Neural cell (in vitro differentiated cells): ENCODE measurements at regions not wholly inside any gene's neighbourhood (a gene's known extent, or its start where the extent isn't known, plus 50 kb on each side); places are given as distances from the start of the nearest gene placed in this dataset.

Source experiments
- H2AFZ ChIP-seq: fragments of 200-600, 300-800 bp; sonication (generic), shearing (Covaris generic); 2 replicates; pipeline ENCODE4 v1.6.0; 2014; ENCODE audit warnings: low read depth, mild to moderate bottlenecking, antibody characterized with exemption, low read length, moderate library complexity
- H3F3A ChIP-seq: fragments of 200-600 bp; shearing (Covaris generic); 2 replicates; pipeline ENCODE4 v1.6.1; 2016; ENCODE audit warnings: mild to moderate bottlenecking, moderate library complexity, mixed read lengths, antibody characterized with exemption, low read length; ENCODE audit not compliant: insufficient read depth, poor library complexity, severe bottlenecking
- H3K27ac ChIP-seq: fragments of 200-600, 300-800 bp; sonication (generic), shearing (Covaris generic); 2 replicates; pipeline ENCODE4 v1.5.1; 2014; ENCODE audit warnings: mild to moderate bottlenecking, low read length, moderate library complexity
- H3K27me3 ChIP-seq: fragments of 300-800, 200-600 bp; sonication (generic), shearing (Covaris generic); 2 replicates; pipeline ENCODE4 v1.6.0; 2014; ENCODE audit warnings: mild to moderate bottlenecking, low read depth, low read length, moderate library complexity; ENCODE audit not compliant: insufficient read depth
- H3K36me3 ChIP-seq: fragments of 300-800, 200-600 bp; sonication (generic), shearing (Covaris generic); 2 replicates; pipeline ENCODE4 v1.5.1; 2014; ENCODE audit warnings: mild to moderate bottlenecking, antibody characterized with exemption, low read length, moderate library complexity; ENCODE audit not compliant: insufficient read depth
- H3K4me2 ChIP-seq: fragments of 300-800, 200-600 bp; sonication (generic), shearing (Covaris generic); 2 replicates; pipeline ENCODE4 v1.6.0; 2014; ENCODE audit warnings: mild to moderate bottlenecking, low read length
- H3K4me3 ChIP-seq: fragments of 300-800, 200-600 bp; sonication (generic), shearing (Covaris generic); 2 replicates; pipeline ENCODE4 v1.5.1; 2014; ENCODE audit warnings: mild to moderate bottlenecking, low read length, moderate library complexity
- H3K79me2 ChIP-seq: fragments of 200-600 bp; shearing (Covaris generic); replicated peaks from 2 replicates; pipeline ENCODE4 v1.6.0; 2014; ENCODE audit warnings: mild to moderate bottlenecking, low read length, moderate library complexity; ENCODE audit not compliant: insufficient read depth
- H3K9ac ChIP-seq: fragments of 300-800, 200-600 bp; sonication (generic), shearing (Covaris generic); 2 replicates; pipeline ENCODE4 v1.6.1; 2016; ENCODE audit warnings: mild to moderate bottlenecking, low read length, mixed read lengths
- H3K9me2 ChIP-seq: fragments of 200-600 bp; shearing (Covaris generic); 2 replicates; pipeline ENCODE4 v1.6.1; 2016; ENCODE audit warnings: mild to moderate bottlenecking, low read length, mixed read lengths; ENCODE audit not compliant: insufficient read depth
- H3K9me3 ChIP-seq: fragments of 200-600, 300-800 bp; sonication (generic), shearing (Covaris generic); 2 replicates; pipeline ENCODE4 v1.6.1; 2016; ENCODE audit warnings: mild to moderate bottlenecking, mixed run types, low read length, moderate library complexity, mixed read lengths
- H4K20me1 ChIP-seq: fragments of 200-600 bp; shearing (Covaris generic); 2 replicates; pipeline ENCODE4 v1.6.1; 2016; ENCODE audit warnings: mild to moderate bottlenecking, mixed run types; ENCODE audit not compliant: insufficient read depth
- EP300 ChIP-seq: fragments of 450-650 bp; conservative IDR thresholded peaks from 2 replicates; pipeline ENCODE4 v1.6.1; 2014; ENCODE audit warnings: antibody characterized with exemption, mild to moderate bottlenecking, moderate library complexity; ENCODE audit not compliant: poor library complexity, severe bottlenecking
- EZH2 ChIP-seq: fragments of 200-600, 300-800 bp; shearing (Covaris generic), sonication (generic); IDR thresholded peaks from 2 replicates; pipeline ENCODE4 v1.6.1; 2014; ENCODE audit warnings: antibody characterized with exemption, low read length, borderline replicate concordance, mild to moderate bottlenecking; ENCODE audit not compliant: insufficient read depth, poor library complexity, severe bottlenecking
- MXI1 ChIP-seq: fragments of 450-650 bp; conservative IDR thresholded peaks from 2 replicates; pipeline ENCODE4 v1.6.1; 2014; ENCODE audit warnings: antibody characterized with exemption, mild to moderate bottlenecking; ENCODE audit not compliant: poor library complexity, severe bottlenecking
- POLR2AphosphoS5 ChIP-seq: IDR thresholded peaks from 2 replicates; pipeline ENCODE4 v1.6.1; 2012
- RAD21 ChIP-seq: fragments of 450-650 bp; conservative IDR thresholded peaks from 2 replicates; pipeline ENCODE4 v1.6.1; 2014; ENCODE audit warnings: antibody characterized with exemption, mild to moderate bottlenecking, moderate library complexity
- SMC3 ChIP-seq: fragments of 450-650 bp; conservative IDR thresholded peaks from 2 replicates; pipeline ENCODE4 v1.6.1; 2014; ENCODE audit warnings: antibody characterized with exemption, mild to moderate bottlenecking, moderate library complexity; ENCODE audit not compliant: poor library complexity
- TAF1 ChIP-seq: IDR thresholded peaks from 2 replicates; pipeline ENCODE4 v1.6.1; 2012; ENCODE audit warnings: low read depth
- TF ChIP-seq, protein P1 (sequence below): fragments of 450-650 bp; IDR thresholded peaks from 2 replicates; pipeline ENCODE4 v1.5.1; 2014; ENCODE audit warnings: antibody characterized with exemption, mild to moderate bottlenecking, moderate library complexity; ENCODE audit not compliant: poor library complexity, severe bottlenecking
- TF ChIP-seq, protein P2 (sequence below): IDR thresholded peaks from 2 replicates; pipeline ENCODE4 v1.6.1; 2012; ENCODE audit warnings: borderline replicate concordance

DNA sequence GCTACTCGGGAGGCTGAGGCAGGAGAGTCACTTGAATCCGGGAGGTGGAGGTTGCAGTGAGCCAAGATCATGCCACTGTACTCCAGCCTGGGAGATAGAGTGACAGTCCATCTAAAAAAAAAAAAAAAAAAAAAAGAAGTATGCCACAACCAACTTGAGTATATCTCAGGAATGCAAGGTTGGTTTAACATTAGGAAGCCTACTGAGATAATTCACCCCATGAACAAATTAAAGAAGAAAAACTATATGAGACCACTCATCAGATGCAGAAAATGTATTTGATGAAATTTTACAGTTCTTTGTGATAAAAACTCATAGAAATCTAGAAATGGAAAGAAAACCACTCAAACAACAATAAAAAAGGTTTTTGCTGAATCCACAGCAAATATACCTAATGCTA, 373.8 kb downstream of the LMO4 start:
- Histone ChIP-seq H3K27me3 (no peaks in the 10 kb centered on the region), H3K79me2 (no peaks in the 10 kb centered on the region), H3K9me3 (no peaks in the 10 kb centered on the region), H2AFZ (no peak overlapping the region), H3K4me3 (no peak overlapping the region), H4K20me1 (no peaks in the 10 kb centered on the region), H3F3A (no peaks in the 10 kb centered on the region), H3K9ac (no peak overlapping the region), H3K27ac (no peak overlapping the region), H3K36me3 (no peaks in the 10 kb centered on the region), H3K4me2 (no peak overlapping the region), H3K9me2 (no peaks in the 10 kb centered on the region)
- TF ChIP-seq EP300 (no peak), MXI1 (no peak), SMC3 (no peak), POLR2AphosphoS5 (no peak), EZH2 (no peak), TAF1 (no peak), RAD21 (no peak)
- TF ChIP-seq, protein P1, sequence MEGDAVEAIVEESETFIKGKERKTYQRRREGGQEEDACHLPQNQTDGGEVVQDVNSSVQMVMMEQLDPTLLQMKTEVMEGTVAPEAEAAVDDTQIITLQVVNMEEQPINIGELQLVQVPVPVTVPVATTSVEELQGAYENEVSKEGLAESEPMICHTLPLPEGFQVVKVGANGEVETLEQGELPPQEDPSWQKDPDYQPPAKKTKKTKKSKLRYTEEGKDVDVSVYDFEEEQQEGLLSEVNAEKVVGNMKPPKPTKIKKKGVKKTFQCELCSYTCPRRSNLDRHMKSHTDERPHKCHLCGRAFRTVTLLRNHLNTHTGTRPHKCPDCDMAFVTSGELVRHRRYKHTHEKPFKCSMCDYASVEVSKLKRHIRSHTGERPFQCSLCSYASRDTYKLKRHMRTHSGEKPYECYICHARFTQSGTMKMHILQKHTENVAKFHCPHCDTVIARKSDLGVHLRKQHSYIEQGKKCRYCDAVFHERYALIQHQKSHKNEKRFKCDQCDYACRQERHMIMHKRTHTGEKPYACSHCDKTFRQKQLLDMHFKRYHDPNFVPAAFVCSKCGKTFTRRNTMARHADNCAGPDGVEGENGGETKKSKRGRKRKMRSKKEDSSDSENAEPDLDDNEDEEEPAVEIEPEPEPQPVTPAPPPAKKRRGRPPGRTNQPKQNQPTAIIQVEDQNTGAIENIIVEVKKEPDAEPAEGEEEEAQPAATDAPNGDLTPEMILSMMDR = no peak
- TF ChIP-seq, protein P2, sequence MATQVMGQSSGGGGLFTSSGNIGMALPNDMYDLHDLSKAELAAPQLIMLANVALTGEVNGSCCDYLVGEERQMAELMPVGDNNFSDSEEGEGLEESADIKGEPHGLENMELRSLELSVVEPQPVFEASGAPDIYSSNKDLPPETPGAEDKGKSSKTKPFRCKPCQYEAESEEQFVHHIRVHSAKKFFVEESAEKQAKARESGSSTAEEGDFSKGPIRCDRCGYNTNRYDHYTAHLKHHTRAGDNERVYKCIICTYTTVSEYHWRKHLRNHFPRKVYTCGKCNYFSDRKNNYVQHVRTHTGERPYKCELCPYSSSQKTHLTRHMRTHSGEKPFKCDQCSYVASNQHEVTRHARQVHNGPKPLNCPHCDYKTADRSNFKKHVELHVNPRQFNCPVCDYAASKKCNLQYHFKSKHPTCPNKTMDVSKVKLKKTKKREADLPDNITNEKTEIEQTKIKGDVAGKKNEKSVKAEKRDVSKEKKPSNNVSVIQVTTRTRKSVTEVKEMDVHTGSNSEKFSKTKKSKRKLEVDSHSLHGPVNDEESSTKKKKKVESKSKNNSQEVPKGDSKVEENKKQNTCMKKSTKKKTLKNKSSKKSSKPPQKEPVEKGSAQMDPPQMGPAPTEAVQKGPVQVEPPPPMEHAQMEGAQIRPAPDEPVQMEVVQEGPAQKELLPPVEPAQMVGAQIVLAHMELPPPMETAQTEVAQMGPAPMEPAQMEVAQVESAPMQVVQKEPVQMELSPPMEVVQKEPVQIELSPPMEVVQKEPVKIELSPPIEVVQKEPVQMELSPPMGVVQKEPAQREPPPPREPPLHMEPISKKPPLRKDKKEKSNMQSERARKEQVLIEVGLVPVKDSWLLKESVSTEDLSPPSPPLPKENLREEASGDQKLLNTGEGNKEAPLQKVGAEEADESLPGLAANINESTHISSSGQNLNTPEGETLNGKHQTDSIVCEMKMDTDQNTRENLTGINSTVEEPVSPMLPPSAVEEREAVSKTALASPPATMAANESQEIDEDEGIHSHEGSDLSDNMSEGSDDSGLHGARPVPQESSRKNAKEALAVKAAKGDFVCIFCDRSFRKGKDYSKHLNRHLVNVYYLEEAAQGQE = no peak

DNA sequence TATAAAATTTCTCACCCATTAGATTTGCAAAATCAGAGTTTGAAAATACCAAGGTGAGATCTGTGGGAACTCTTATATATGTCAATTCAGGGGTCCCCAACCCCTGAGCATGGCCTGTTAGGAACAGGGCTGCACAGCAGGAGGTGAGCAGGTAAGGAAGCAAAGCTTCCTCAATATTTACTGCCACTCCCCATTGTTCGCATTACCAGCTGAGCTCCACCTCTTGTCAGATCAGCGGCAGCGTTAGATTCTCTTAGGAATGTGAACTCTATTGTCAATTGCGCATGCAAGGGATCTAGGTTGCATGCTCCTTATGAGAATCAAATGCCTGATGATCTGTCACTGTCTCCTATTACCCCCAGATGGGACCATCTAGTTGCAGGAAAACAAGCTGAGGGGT, 376.6 kb downstream of the LMO4 start:
- TF ChIP-seq RAD21 = no peak
- no peak for TF ChIP-seq EP300
- TF ChIP-seq MXI1 = no peak
- TF ChIP-seq, protein P1 = no peak
- TF ChIP-seq SMC3 = no peak
- no peak for TF ChIP-seq POLR2AphosphoS5
- TF ChIP-seq TAF1 = no peak
- TF ChIP-seq, protein P2 = no peak
- no peak for TF ChIP-seq EZH2
- no peaks in the 10 kb centered on the region for H3K79me2 ChIP-seq

More for the DNA sequence above, 376.6 kb downstream of the LMO4 start:
- H3K27ac ChIP-seq = no peak overlapping the region
- no peaks in the 10 kb centered on the region for H3K27me3 ChIP-seq
- no peak overlapping the region for H3K9ac ChIP-seq
- no peaks in the 10 kb centered on the region for H4K20me1 ChIP-seq
- no peaks in the 10 kb centered on the region for H3K9me2 ChIP-seq
- H3K4me2 ChIP-seq = no peak overlapping the region
- no peaks in the 10 kb centered on the region for H3K9me3 ChIP-seq
- no peaks in the 10 kb centered on the region for H3F3A ChIP-seq
- no peak overlapping the region for H3K4me3 ChIP-seq
- H2AFZ ChIP-seq = no peak overlapping the region
- no peaks in the 10 kb centered on the region for H3K36me3 ChIP-seq
